H1 (cell line): ENCODE measurements at regions not wholly inside any gene's neighbourhood (a gene's known extent, or its start where the extent isn't known, plus 50 kb on each side); places are given as distances from the start of the nearest gene placed in this dataset.

Experiments
- CHD1 ChIP-seq: IDR thresholded peaks from 2 replicates; pipeline ENCODE4 v1.6.1; 2012; ENCODE audit warnings: low read depth, low read length, improper control_type of control experiment
- EP300 ChIP-seq, 2 experiments: IDR thresholded peaks; 1 replicate in 1 of 2; 2 replicates in 1 of 2; pipeline ENCODE4 v1.6.1; 2011 to 2012; ENCODE audit warnings: low read depth in 2 of 2, low read length in 2 of 2, mild to moderate bottlenecking in 2 of 2, borderline replicate concordance in 1 of 2, inconsistent platforms in 1 of 2, moderate library complexity in 1 of 2
- TEAD4 ChIP-seq: IDR thresholded peaks from 2 replicates; pipeline ENCODE4 v1.6.1; 2012; ENCODE audit warnings: low read depth, low read length, inconsistent platforms, mixed read lengths
- ZNF274 ChIP-seq: IDR thresholded peaks from 2 replicates; pipeline ENCODE4 v1.7.0; 2012; ENCODE audit warnings: low read length, borderline replicate concordance; ENCODE audit errors: extremely low read depth
- TF ChIP-seq, protein P1 (sequence below): IDR thresholded peaks from 2 replicates; pipeline ENCODE4 v1.6.1; 2012; ENCODE audit warnings: inconsistent platforms

DNA sequence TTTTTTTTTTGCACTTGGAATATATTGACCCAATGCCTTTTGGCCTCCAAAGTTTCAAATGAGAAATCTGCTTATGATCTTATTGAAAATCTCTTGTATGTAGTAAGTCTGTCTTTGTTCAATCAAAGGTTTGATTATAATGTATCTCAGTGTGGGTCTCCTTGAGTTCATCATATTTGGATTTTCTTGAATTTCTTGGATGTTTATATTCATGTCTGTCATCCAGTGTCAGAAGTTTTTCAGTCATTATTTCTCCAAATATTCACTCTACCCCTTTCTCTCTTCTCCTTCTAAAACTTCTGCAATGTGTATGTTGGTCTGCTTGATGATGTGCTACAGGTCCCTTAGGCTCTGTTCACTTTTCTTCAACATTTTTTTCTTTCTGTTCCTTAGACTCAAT, 95.9 kb upstream of the PTPRK start (continued):
- TF ChIP-seq EP300 (IDR thresholded peaks at IDR 0.05; ENCODE audit: borderline replicate concordance in 1 of 2, low read depth in 2 of 2, low read length in 2 of 2), result no peak
- no peak for TF ChIP-seq TEAD4
- TF ChIP-seq, protein P1, sequence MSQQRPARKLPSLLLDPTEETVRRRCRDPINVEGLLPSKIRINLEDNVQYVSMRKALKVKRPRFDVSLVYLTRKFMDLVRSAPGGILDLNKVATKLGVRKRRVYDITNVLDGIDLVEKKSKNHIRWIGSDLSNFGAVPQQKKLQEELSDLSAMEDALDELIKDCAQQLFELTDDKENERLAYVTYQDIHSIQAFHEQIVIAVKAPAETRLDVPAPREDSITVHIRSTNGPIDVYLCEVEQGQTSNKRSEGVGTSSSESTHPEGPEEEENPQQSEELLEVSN, result no peak
- TF ChIP-seq CHD1, result no peak
- TF ChIP-seq ZNF274, result no peak
